H1 (cell line): ENCODE measurements at regions not wholly inside any gene's neighbourhood (a gene's known extent, or its start where the extent isn't known, plus 50 kb on each side); places are given as distances from the start of the nearest gene placed in this dataset.

Experiments
- CTCF ChIA-PET: fragments of 300-600 bp; sonication (Branson Sonifier 250); formaldehyde crosslinking; loops from one replicate; lab custom pipeline; 2021; ENCODE audit not compliant: partially characterized antibody; lab: Charles Lee
- POLR2A ChIA-PET: fragments of 300-600 bp; sonication (Branson Sonifier 250); formaldehyde crosslinking; loops from one replicate; lab custom pipeline; 2021; ENCODE audit warnings: inconsistent platforms; ENCODE audit not compliant: partially characterized antibody; lab: Charles Lee
- DNase-seq, 2 experiments: peaks; one replicate each; pipeline versions ENCODE4 v3.0.0 to v3.0.0-alpha.2; 2010 to 2022; ENCODE audit warnings: low spot score in 2 of 2, low read depth in 1 of 2, mixed read lengths in 1 of 2
- FAIRE-seq: peaks from 2 replicates; lab custom pipeline; 2011; peaks lifted over from hg19 to GRCh38; lab: Jason Lieb, UNC
- H2AFZ ChIP-seq: 2 replicates; pipeline ENCODE4 v1.8.1; 2012; ENCODE audit warnings: low read length, inconsistent platforms
- H2AK5ac ChIP-seq: 2 replicates; pipeline ENCODE4 v1.6.1; 2013; ENCODE audit warnings: low read depth, low read length
- H2BK120ac ChIP-seq: replicated peaks from 2 replicates; pipeline ENCODE3; 2013; ENCODE audit warnings: low read depth, low read length, inconsistent platforms
- H2BK12ac ChIP-seq: 2 replicates; pipeline ENCODE4 v1.6.1; 2013; ENCODE audit warnings: low read depth, low read length
- H2BK15ac ChIP-seq: 2 replicates; pipeline ENCODE4 v1.6.1; 2013; ENCODE audit warnings: low read length
- H2BK20ac ChIP-seq: 2 replicates; pipeline ENCODE4 v1.6.1; 2013; ENCODE audit warnings: low read length
- H2BK5ac ChIP-seq: 2 replicates; pipeline ENCODE4 v1.6.1; 2013; ENCODE audit warnings: low read depth, low read length
- H3K14ac ChIP-seq: 2 replicates; pipeline ENCODE4 v1.6.1; 2013; ENCODE audit warnings: inconsistent platforms; ENCODE audit not compliant: insufficient read length
- H3K18ac ChIP-seq: 2 replicates; pipeline ENCODE4 v1.6.1; 2013; ENCODE audit warnings: low read length; ENCODE audit errors: extremely low read depth
- H3K23ac ChIP-seq: 2 replicates; pipeline ENCODE4 v1.6.1; 2013; ENCODE audit warnings: inconsistent platforms; ENCODE audit not compliant: insufficient read length
- H3K23me2 ChIP-seq: 2 replicates; pipeline ENCODE4 v1.6.1; 2013; ENCODE audit warnings: low read depth, low read length
- H3K27ac ChIP-seq: 2 replicates; pipeline ENCODE4 v1.6.1; 2011; ENCODE audit warnings: low read depth, low read length, inconsistent platforms
- H3K27me3 ChIP-seq, 4 experiments: replicated peaks in 1 of 4; 1 replicate in 1 of 4; 2 replicates in 3 of 4; pipeline versions ENCODE4 v1.6.1 to v1.8.1; 2011 to 2013; ENCODE audit warnings: low read length in 3 of 4, mild to moderate bottlenecking in 3 of 4, inconsistent platforms in 2 of 4, mixed read lengths in 2 of 4, moderate library complexity in 1 of 4; ENCODE audit not compliant: control insufficient read depth in 3 of 4, insufficient read depth in 3 of 4; ENCODE audit errors: extremely low read depth in 1 of 4
- H3K36me3 ChIP-seq, 4 experiments: 2 replicates each; pipeline versions ENCODE4 v1.6.1 to v1.8.1; 2011 to 2013; ENCODE audit warnings: mild to moderate bottlenecking in 4 of 4, low read length in 3 of 4, moderate library complexity in 2 of 4, control low read depth in 1 of 4, inconsistent platforms in 1 of 4; ENCODE audit not compliant: insufficient read depth in 4 of 4, control insufficient read depth in 2 of 4
- H3K4ac ChIP-seq: replicated peaks from 2 replicates; pipeline ENCODE3; 2013; ENCODE audit warnings: low read length, low read depth, mixed read lengths, inconsistent platforms; ENCODE audit not compliant: insufficient read length
- H3K4me1 ChIP-seq, 4 experiments: replicated peaks in 1 of 4; 1 replicate in 1 of 4; 2 replicates in 3 of 4; pipeline versions ENCODE4 v1.6.1 to v1.8.1; 2011 to 2013; ENCODE audit warnings: low read length in 3 of 4, inconsistent platforms in 2 of 4, mixed read lengths in 1 of 4; ENCODE audit not compliant: insufficient read depth in 4 of 4, control insufficient read depth in 3 of 4
- H3K4me2 ChIP-seq, 2 experiments: 2 replicates each; pipeline versions ENCODE4 v1.6.1 to v1.8.1; 2011 to 2013; ENCODE audit warnings: low read depth in 2 of 2, low read length in 2 of 2, control low read depth in 1 of 2, inconsistent platforms in 1 of 2, mild to moderate bottlenecking in 1 of 2; ENCODE audit not compliant: insufficient read depth in 1 of 2
- H3K4me3 ChIP-seq, 4 experiments: fragments of 200-600, 300-600 bp in 1 of 4; sonication (generic), shearing (Covaris generic), sonication (Bioruptor Twin) in 1 of 4; 2 replicates each; pipeline versions ENCODE4 v1.5.1 to v1.8.1; 2011 to 2016; ENCODE audit warnings: low read length in 4 of 4, low read depth in 3 of 4, control low read depth in 2 of 4, inconsistent platforms in 2 of 4, mild to moderate bottlenecking in 2 of 4, mixed read lengths in 1 of 4, moderate library complexity in 1 of 4; ENCODE audit not compliant: insufficient read depth in 2 of 4; ENCODE audit errors: extremely low read depth in 1 of 4
- H3K56ac ChIP-seq: replicated peaks from 2 replicates; pipeline ENCODE3; 2013; ENCODE audit warnings: low read depth, mild to moderate bottlenecking, mixed read lengths, low read length, inconsistent platforms; ENCODE audit not compliant: insufficient read length
- H3K79me1 ChIP-seq: 2 replicates; pipeline ENCODE4 v1.6.1; 2013; ENCODE audit warnings: low read depth, low read length, control low read depth
- H3K79me2 ChIP-seq, 2 experiments: 2 replicates each; pipeline versions ENCODE4 v1.6.1 to v1.8.1; 2012 to 2013; ENCODE audit warnings: low read length in 2 of 2, mild to moderate bottlenecking in 2 of 2, inconsistent platforms in 1 of 2; ENCODE audit not compliant: insufficient read depth in 2 of 2, control insufficient read depth in 1 of 2
- H3K9ac ChIP-seq, 4 experiments: replicated peaks in 1 of 4; 1 replicate in 1 of 4; 2 replicates in 3 of 4; pipeline versions ENCODE4 v1.6.1 to v1.8.1; 2011 to 2013; ENCODE audit warnings: low read depth in 3 of 4, low read length in 3 of 4, control low read depth in 2 of 4, mild to moderate bottlenecking in 2 of 4, moderate library complexity in 2 of 4, inconsistent platforms in 1 of 4; ENCODE audit errors: extremely low read depth in 1 of 4
- H3K9me3 ChIP-seq, 2 experiments: 2 replicates each; pipeline versions ENCODE4 v1.6.1 to v1.8.1; 2012 to 2013; ENCODE audit warnings: mild to moderate bottlenecking in 2 of 2, moderate library complexity in 2 of 2, control low read depth in 1 of 2, inconsistent platforms in 1 of 2, low read depth in 1 of 2, low read length in 1 of 2, mixed read lengths in 1 of 2; ENCODE audit not compliant: insufficient read depth in 2 of 2
- H4K20me1 ChIP-seq, 2 experiments: replicated peaks in 1 of 2; 2 replicates each; pipeline versions ENCODE3 to v1.8.1; 2011 to 2013; ENCODE audit warnings: inconsistent platforms in 2 of 2, low read length in 2 of 2, mild to moderate bottlenecking in 1 of 2; ENCODE audit not compliant: insufficient read depth in 2 of 2, control insufficient read depth in 1 of 2
- H4K5ac ChIP-seq: 2 replicates; pipeline ENCODE4 v1.6.1; 2013; ENCODE audit warnings: low read length, low read depth, mixed read lengths, inconsistent platforms; ENCODE audit not compliant: insufficient read length
- H4K8ac ChIP-seq: 2 replicates; pipeline ENCODE4 v1.8.0; 2013; ENCODE audit warnings: mild to moderate bottlenecking, moderate library complexity, low read length, inconsistent platforms; ENCODE audit not compliant: insufficient read depth; ENCODE audit errors: extremely low read depth
- H4K91ac ChIP-seq: replicated peaks from 2 replicates; pipeline ENCODE3; 2013; ENCODE audit warnings: low read length, mixed read lengths, inconsistent platforms; ENCODE audit not compliant: insufficient read length
- MAFK ChIP-seq: IDR thresholded peaks from 2 replicates; pipeline ENCODE4 v1.6.1; 2012; ENCODE audit warnings: low read depth, mild to moderate bottlenecking, improper control_type of control experiment, low read length
- RAD21 ChIP-seq, 2 experiments: IDR thresholded peaks in 1 of 2; conservative IDR thresholded peaks in 1 of 2; 2 replicates each; pipeline ENCODE4 v1.6.1; 2011; ENCODE audit warnings: low read depth in 2 of 2, low read length in 2 of 2, improper control_type of control experiment in 1 of 2, inconsistent platforms in 1 of 2, mild to moderate bottlenecking in 1 of 2, moderate library complexity in 1 of 2
- RFX5 ChIP-seq: IDR thresholded peaks from 2 replicates; pipeline ENCODE4 v1.6.1; 2011; ENCODE audit warnings: low read depth, low read length, improper control_type of control experiment, borderline replicate concordance
- TEAD4 ChIP-seq: IDR thresholded peaks from 2 replicates; pipeline ENCODE4 v1.6.1; 2012; ENCODE audit warnings: low read depth, low read length, inconsistent platforms, mixed read lengths
- ZNF274 ChIP-seq: IDR thresholded peaks from 2 replicates; pipeline ENCODE4 v1.7.0; 2012; ENCODE audit warnings: low read length, borderline replicate concordance; ENCODE audit errors: extremely low read depth
- WGBS, 2 experiments: shearing (Covaris generic) in 1 of 2; methylation state at CpG; one replicate each; pipeline versions ENCODE4 v1.1.6 to v1.1.7; 2013 to 2015; ENCODE audit warnings: low lambda C conversion rate in 2 of 2, mixed read lengths in 2 of 2, inconsistent platforms in 1 of 2, low coverage in 1 of 2, missing lambda C conversion rate in 1 of 2; ENCODE audit not compliant: insufficient replicate concordance in 2 of 2, insufficient coverage in 1 of 2, insufficient read length in 1 of 2; ENCODE audit errors: extremely low coverage in 1 of 2, missing lambda C conversion rate in 1 of 2; 5-methylcytosine and 5-hydroxymethylcytosine counted together
- TF ChIP-seq, protein P1 (sequence below): IDR thresholded peaks from 2 replicates; pipeline ENCODE4 v1.6.1; 2012; ENCODE audit warnings: inconsistent platforms
- TF ChIP-seq, protein P2 (sequence below): IDR thresholded peaks from 2 replicates; pipeline ENCODE4 v1.6.1; 2011; ENCODE audit warnings: low read length, improper control_type of control experiment

DNA sequence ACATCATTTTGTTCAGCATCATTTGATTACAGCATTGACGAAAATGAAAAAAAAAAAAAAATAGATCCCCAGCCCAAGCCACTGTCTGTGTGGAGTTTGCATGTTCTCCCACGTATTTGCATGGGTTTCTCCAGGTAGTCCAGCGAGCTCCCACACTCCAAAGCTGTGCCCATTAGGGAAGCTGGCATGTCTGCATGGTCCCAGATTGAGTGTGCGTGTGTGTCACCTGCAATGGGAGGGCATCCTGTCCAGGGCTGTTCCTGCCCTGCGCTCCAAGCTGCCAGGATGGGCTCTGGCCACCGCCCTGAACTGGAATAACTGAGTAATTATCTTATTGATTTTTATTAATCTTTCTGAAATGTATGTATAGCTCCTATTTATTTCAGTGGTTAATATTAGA is 88.6 kb downstream of the KLF12 start:
- H3K56ac ChIP-seq: no peak overlapping the region
- no peaks in the 10 kb centered on the region; a peak in 1 of 4 replicates for H3K79me2 ChIP-seq

More for the DNA sequence above, 88.6 kb downstream of the KLF12 start:
- CTCF ChIA-PET: interaction anchor here (0.6 kb wide), 1 partner anchor 226 kb away, joined by 3 read pairs; no protein-coding TSS in a partner anchor
- Histone ChIP-seq H2BK20ac (no peak overlapping the region), H2AFZ (no peak overlapping the region), H3K23me2 (no peaks in the 10 kb centered on the region), H3K27me3 (no peaks in the 10 kb centered on the region), H3K79me1 (no peaks in the 10 kb centered on the region), H3K27ac (no peak overlapping the region), H3K14ac (no peak overlapping the region), H3K18ac (no peak overlapping the region), H2AK5ac (no peak overlapping the region), H3K23ac (no peak overlapping the region), H2BK12ac (no peak overlapping the region), H3K4me1 (peaks cover 0 to 5% (median 0%) of the 10 kb centered on the region in 4 experiments; a peak in 1 of 7 replicates), H3K9me3 (no peaks in the 10 kb centered on the region), H3K4me3 (no peak overlapping the region), H3K4me2 (no peak overlapping the region), H3K4ac (no peak overlapping the region), H4K5ac (no peak overlapping the region), H2BK120ac (no peak overlapping the region), H3K36me3 (no peaks in the 10 kb centered on the region), H2BK5ac (no peak overlapping the region), H2BK15ac (no peak overlapping the region), H4K8ac (no peak overlapping the region), H4K20me1 (no peaks in the 10 kb centered on the region), H4K91ac (no peak overlapping the region), H3K9ac (no peak overlapping the region)
- 91% methylated on average over 6 of the region's 6 CpGs; no CpG with 5 or more reads in 1 of the 2 experiments for WGBS, 2 experiments
- FAIRE-seq (no peak), DNase-seq (no peak)
- POLR2A ChIA-PET: no interaction called here
- TF ChIP-seq RAD21 (IDR thresholded peaks at IDR 0.05 in 1 of 2, conservative IDR thresholded peaks at IDR 0.05 in 1 of 2; ENCODE audit: low read depth in 2 of 2, low read length in 2 of 2) (no peak), TEAD4 (no peak), RFX5 (no peak), ZNF274 (no peak), MAFK (no peak)
- TF ChIP-seq, protein P1, sequence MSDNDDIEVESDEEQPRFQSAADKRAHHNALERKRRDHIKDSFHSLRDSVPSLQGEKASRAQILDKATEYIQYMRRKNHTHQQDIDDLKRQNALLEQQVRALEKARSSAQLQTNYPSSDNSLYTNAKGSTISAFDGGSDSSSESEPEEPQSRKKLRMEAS: no peak
- TF ChIP-seq, protein P2, sequence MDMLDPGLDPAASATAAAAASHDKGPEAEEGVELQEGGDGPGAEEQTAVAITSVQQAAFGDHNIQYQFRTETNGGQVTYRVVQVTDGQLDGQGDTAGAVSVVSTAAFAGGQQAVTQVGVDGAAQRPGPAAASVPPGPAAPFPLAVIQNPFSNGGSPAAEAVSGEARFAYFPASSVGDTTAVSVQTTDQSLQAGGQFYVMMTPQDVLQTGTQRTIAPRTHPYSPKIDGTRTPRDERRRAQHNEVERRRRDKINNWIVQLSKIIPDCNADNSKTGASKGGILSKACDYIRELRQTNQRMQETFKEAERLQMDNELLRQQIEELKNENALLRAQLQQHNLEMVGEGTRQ: no peak
